ENCODE measurements at regions not wholly inside any gene's neighbourhood (a gene's known extent, or its start where the extent isn't known, plus 50 kb on each side); places are given as distances from the start of the nearest gene placed in this dataset.
"Not testable (repeated sequence)": the region's sequence is repeated elsewhere in the genome, so short reads cannot be mapped to it uniquely, and the experiment has no call there.

DNA sequence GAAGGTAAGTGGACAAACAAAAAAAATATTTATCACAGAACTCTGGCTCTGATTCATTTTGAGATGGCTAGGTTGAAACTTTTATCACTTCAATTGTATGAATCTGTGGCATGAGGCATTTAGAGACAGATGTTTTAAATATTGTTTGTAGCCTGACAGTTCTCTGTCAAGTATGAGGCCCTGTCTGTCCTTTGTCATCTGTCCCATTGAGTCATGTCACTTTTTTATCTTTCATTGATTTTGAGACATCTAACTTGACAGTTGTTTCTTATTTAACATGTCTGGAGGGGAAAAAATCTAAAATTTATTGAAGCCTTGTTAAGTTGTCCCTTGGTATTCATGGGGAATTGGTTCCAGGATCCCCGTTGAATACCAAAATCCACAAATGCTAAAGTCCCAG is 829.5 kb downstream of the FSCB start:
- DNase-seq = no peak

DNA sequence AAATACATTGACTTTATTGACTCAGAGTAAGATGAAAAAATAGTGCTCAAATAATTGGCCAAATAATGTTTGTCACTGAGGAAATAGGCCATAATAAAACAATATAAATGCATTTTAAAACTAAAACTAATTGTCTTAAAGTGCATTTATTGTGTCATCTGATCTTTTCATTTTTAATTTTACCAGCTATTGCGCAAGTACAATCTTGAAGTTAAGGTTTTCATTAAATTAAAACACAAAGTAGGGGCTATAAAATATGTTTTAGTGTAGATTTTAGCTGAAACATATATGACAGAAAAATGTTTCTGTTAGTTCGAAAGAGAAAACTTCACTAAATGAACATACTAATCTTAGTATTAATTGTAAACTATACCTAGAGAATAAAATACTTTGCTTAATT is 832.8 kb downstream of the FSCB start:
- DNase-seq = no peak

DNA sequence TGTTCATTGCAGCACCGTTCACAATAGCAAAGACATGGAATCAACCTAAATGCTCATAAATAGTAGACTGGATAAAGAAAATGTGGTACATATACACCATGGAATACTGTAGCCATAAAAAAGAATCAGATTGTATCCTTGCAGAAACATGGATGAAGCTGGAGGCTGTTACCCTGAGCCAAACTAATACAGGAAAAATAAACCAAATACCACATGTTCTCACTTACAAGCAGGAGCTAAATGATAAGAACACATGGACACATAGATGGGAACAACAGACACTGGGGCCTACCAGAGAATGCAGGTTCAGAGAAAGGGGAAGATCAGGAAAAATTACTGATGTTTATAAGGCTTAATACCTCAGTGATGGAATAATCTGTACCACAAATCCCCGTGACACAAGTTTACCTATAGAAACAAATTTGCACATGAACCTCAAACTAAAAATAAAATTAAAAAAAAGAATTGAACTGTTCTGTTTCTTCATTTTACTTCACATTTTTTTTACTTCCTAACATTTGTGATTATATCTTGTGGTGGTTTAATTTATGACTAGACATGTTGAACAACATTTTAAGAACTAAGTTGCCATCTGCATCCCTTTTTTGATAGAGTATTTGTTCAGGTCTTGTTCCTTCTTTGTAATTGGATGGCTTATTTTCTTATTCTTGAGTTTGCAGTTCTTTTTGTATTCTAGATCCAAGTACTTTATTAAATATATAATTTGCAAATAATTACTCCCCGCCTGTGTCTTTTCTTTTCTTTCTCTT is 835.2 kb downstream of the FSCB start:
- no peak for DNase-seq

DNA sequence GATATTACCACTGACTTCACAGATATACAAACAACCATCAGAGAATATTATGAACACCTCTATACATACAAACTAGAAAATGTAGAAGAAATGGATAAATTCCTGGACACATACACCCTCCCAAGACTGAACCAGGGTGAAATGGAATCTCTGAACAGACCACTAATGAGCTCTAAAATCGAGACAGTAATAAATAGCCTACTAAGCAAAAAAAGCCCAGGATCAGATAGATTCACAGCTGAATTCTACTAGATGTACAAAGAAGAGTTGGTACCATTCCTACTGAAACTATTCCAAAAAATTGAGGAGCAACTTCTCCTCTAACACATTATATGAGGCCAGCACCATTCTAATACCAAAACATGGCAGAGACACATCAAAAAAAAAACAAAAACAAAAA is 837.7 kb downstream of the FSCB start:
- DNase-seq = no peak

DNA sequence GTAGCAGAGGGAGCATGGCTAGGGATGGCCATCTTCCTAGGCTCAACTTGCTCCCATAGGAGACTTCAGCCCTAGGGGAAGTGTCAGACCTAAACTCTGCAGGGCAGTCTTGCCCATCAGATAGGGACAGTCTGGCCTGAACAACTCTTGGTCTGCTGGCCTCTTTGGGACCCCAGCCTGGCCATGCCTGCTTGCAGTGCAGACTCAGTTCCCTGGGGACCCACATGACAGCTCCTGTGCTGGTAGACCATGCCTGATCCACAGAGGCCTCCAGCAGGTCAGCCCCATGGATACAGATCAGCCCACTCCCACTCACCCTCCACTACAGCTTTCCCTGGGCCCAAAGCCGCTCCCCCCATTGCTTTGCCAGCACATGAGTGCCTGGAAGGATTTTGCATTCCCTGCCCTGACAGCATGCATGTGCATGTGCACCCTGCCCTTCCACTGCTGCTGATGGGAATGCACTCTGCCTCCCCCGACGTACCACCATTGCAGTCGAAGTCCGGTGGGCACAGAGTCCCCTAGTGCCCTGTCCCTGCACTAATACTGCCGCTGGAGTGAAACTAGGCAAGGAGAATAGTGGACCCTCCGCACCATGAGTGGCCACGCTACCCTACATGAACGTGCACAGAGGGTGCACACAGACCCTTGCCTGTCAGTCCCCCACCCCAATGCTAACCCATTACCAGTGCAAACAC is 841.4 kb downstream of the FSCB start:
- no peak for DNase-seq

DNA sequence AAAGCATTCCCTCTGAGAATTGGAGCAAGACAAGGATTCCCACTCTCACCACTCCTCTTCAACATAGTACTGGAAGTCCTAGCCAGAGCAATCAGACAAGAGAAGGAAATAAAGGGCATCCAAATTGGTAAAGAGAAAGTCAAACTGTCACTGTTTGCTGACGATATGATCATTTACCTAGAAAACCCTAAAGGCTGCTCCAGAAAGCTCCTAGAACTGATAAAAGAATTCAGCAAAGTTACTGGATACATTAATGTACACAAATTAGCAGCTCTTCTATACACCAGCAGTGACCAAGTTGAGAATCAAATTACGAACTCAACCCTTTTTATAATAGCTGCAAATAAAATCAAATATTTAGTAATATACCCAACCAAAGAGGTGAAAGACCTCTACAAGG is 851.9 kb downstream of the FSCB start:
- DNase-seq = not testable (repeated sequence)

DNA sequence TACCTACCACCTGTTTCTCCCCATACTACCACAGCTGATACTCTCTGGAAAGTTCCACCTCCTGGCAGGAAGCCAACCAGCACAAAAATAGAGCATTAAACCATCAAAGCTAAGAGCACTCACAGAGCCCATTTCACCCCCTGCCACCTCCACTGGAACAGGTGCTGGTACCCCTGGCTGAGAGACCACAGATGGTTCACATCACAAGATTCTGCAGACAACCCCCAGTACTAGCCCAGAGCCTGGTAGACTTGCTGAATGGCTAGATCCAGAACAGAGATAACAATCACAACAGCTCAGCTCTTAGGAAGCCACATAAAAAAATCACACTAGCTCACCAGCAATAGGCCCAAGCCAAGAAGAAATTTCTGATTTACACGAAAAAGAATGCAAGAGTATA is 855.2 kb downstream of the FSCB start:
- no peak for DNase-seq

DNA sequence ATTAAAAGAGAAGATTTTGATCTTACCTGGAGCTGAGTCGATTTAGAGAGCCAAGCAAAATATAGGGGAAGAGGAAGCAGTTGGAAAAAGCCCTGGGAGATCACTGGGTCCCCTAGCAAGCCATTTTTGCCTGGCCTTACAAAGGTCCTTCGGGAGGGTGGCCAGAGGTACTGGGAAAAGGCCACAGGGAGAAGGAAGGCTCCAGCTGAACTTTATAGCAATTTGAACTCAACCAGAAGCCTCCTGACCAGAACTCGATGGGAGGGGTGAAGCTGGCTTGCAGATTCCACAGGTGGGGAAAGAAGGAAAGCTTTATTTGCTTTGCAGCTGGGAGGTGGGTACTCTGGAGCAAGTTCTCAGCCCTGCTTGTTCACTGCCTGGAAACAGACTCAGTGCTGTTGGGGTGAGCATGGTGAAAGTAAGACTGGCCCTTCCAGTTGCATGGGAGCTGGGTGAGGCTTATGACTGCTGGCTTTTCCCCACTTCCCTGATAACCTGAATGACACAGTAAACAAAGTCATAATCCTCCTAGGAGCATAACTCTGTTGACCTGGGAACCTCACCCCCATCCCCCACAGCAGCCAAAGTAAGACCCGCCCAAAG is 855.8 kb downstream of the FSCB start:
- DNase-seq = no peak

DNA sequence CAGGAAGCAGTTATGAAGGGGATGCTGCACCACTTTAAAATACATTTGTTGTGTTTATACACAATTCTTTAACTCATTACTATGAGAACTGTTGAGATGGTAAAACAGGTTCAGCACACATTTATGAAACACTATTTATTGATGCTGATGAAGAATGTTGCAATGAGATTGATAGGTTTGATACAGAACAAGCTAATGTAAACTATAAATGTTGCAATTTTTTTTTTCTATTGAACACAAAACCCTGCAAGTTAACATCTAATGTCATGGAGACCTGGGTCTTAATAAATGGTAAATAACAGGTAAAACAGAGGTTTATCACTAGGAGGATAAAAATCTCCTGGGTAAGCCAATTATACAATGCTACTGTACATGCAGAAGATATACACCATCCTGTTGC is 857.6 kb downstream of the FSCB start:
- no peak for DNase-seq

DNA sequence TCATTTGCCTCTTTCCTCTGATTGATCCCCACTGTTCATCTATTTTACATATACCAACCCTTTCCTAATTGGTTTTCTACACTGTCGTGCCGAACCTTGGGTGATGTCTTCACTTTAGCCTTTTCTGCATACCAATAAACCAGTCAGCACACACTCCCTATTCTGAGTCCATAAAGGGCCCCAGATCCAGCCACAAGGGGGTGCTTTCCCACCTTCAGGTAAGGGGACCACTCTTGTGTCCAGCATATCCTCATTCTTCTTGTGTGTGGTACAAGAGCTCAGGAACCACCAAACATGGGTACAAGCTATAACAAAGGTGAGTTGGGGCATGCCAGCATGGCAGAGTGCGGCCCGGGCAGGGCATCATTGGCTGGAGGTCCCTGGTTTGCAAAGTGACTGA is 859.8 kb downstream of the FSCB start:
- no peak for DNase-seq

DNA sequence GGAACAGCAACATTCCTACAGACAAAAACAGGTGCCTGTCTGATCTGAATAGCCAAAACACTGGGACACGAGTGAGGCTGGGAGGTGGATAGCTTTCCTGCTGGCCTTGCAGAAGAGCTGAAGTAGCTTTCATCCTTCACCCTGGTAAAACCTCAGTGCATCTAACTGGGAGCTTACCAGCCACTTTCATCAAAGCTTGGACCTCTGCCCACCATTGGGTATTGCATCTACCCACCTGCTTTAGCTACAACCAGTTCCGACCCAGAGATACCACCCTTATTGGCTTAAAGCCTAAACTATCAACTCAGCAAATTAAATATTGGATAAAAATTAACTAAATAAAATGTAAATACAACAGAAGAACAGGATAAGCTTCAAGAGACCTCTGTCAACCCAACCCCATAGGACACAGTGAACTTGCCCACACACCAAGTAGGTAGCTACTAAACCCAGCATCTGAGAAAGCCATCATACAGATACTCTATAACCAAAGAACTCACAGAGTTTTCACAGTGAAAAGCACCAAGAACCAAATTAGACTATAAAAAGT is 866.3 kb downstream of the FSCB start:
- DNase-seq = no peak

DNA sequence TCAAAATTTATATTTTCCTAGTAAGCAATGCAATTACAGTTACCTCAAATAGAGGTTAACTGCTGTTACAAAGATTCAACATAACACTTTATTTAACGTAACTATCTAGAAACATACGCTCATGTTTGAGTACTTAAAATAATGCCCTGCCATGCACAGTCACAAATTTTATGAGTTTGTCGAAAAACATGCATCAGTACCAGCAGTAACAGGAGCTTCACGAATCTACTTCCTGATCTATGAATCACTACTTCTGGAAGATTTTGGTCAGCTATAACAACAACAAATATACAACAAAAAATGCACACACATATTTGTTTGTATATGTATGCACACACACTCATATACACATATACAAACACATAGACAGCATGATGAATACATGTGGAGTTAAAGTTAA is 881.8 kb downstream of the FSCB start:
- DNase-seq = no peak

DNA sequence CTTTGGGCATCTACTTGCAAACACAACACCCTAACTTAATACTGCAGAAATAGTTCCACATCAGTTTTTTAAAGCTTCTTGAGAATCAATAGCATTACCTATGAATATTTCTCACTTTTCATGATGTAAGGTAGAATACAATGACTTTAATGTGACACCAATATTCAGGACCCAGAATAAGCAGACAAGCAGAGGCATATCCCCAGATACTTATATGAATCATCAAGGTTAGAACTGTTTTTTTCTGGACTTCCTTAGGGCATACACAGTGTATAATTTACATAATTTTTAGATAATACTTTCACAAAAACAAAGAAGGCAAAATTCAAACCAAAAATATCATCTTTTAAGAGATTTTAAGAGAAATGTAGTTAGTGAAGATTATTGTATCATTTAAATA is 885.8 kb downstream of the FSCB start:
- no peak for DNase-seq

DNA sequence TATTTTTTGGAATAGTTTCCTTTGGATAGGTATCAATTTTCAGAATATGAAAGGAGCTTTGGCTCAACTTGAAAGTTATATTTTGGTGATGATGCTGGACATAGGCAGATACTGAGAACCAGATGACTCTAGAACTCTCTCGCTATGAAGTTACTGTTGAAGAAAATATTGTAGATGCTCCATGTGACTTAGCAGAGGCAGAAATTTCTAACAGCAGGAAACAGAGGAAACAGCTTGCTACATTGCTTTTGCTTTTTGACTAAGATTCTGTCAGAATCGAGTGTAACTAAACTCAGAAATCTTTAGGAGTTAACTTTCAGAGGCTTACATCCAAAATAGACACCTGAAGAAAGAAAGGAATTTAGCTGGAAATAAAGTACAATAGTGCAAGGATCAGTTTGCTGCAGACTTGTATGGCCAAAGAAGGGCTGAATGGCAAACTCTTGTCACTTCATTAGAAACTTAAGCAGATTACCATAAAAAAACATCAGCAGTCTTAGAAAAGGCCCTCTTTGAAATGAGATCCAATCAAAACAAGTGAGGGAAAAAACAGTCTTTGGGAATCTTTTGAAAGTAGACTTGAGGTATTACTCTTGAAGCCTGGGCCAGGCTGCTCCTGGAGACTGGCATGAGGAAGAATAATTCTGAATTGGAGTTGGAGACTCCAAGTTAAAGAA is 911.8 kb downstream of the FSCB start:
- DNase-seq = no peak

DNA sequence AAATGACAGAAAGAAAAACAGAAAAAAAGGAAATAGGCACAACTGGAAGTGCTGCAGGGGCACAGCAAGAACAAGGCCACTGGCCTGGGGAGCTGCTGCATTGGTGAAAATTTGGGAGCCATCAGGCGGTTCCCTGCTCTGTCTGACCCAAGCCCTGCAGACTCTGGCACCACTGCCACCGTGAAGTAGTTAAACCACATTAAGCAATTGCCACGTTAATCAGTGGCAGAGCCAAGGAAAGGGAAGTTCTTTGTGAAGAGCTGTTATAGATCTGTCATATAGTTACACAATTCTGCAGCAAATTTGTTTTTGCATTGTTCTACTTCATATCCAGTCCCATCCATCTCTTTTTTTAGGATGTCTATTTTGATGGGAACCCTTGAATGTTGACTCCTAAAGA is 915.3 kb downstream of the FSCB start:
- DNase-seq = no peak

DNA sequence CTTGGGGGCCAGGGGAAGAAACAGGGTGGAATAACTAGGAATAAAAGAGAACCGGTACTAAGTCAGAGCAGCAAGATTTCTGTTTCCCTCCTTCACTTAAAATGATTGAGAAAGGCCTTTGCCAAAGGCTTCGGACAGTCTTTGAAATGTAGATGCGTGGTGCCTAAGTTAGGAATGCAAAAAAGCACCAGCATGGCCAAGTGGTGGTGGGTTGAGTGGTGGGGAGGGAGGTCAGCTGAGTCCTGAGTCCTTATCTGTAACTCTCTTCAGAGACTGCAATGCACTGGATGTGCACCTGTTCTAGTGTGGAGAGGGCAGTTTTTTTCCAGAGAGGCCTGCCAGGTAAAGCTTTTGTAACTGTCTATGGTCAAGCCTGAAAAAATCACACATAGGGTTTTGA is 919.9 kb downstream of the FSCB start:
- DNase-seq = no peak

DNA sequence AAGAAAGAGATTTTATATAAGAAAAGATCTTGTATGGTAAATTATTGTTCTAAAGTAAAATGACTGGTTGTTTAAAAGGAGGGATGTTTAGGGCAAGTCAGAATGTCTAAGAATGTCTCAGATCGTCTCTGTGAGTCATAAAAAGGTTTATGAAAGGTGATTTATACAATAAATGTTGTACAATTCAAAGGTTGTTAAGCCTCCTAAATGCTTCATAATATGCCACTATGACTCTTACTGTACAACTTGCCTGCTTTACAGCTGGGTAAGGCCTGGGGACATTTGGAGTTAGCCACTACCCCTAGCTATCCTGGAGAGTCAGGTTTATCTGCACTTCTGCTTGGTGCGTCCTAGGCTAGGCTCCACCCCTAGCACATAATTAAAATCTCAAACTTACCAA is 927.4 kb downstream of the FSCB start:
- DNase-seq = no peak

DNA sequence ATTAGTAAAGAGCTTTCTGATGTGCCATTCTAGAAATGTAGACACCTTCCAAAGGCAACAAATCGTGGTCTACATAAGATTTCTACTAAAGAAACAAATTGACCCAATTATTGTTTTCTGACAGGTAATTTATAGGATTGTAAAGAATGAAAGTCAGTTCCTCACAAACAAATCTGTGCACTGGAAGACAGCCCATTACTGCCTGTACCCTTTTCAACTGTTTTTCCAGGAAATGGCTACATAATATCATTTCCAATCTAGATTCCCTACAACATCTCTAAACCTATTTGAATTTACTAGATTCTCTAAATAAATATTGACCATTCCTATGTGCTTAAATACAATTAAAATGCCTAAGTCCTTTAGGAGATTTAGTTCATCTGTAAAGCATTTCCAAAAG is 939.1 kb downstream of the FSCB start:
- no peak for DNase-seq

DNA sequence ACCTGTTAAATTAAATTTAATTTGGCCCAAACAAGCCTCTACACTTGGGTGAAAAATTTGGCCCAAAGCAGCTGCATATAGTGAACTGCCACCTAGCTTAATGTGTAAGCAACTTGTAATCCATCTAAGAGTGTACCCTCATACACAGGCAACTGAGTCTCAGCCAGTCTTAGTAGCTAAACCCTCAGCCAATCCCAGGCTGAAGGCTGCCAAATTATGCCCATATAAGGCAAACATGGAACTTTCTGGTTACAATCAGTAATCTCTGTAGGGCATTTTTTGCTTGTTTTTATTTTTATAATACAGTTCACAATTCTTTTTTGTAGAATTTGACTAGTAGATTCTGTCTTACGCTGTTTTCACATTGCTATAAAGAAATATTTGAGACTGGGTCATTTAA is 958.7 kb downstream of the FSCB start:
- DNase-seq = no peak

DNA sequence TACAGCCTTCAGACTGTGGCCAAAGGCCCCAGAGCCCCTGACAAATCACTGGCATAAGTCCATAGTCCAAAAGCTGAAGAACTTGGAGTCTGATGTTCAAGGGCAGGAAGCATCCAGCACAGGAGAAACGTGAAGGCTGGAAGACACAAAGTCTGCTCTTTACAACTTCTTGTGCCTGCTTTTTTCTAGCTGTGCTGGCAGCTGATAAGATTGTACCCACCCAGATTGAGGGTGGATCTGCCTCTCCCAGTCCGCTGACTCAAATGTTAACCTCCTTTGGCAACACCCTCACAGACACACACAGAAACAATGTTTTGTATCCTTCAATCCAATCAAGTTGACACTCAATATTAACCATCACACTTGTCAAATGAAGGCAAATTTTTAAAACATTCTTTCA is 959.5 kb downstream of the FSCB start:
- DNase-seq = not testable (repeated sequence)

DNA sequence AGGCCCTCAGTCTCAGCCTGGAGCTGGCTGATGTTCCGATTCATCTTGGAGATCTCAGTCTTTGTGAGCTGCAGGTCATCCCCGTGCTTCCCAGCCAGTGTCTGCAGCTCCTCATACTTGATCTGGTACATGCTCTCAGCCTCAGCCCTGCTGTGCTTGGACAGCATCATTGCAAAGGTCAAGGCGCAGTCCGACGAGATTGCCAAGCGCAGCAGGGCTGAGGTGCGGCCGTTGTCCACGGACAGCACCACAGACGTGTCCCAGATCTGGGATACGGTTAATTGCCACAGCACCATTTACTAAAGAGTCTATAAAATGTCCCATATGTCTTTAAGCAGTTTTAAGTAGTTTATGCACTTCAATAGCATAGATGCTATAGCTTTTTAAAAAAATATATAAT is 965.7 kb downstream of the FSCB start:
- DNase-seq = no peak

DNA sequence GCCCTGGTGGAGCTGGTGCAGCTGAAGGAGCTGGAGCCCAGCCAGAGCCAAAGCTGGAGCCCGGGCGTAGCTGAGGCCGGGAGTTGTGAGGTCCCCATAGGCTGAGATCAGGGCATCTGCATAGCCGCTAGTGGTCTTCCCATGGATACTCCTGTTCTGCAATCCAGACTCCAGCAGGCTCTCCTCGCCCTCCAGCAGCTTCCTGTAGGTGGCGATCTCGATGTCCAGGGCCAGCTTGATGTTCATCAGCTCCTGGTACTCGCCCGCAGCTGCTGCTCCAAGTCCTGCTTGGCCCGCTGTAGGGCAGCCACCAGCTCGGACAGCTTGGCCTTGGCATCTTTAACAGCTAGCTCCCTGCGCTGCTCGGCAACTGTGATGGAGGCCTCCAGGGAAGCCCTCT is 966.1 kb downstream of the FSCB start:
- no peak for DNase-seq

DNA sequence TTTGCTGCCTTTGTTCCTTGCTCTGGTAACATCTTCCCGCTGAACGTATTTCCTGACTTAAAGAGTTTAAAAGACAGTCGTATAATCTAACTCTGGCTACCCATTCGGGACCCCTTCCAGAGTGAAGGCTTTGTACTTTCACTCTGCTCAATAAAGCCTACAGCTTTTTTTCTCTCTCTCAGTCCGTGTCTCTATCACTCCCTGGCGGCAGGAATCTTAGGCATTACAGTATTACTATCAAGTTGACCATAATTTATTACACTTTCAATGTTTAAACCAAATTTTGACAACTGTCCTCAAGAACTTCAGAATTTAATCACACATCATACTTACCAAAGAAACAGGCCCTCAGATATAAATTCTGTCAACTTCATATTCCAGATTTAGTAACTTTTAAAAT is 967.9 kb downstream of the FSCB start:
- DNase-seq = peak; percentile 11

All from right kidney (tissue), 1 donor.